ENCODE measurements at regions not wholly inside any gene's neighbourhood (a gene's known extent, or its start where the extent isn't known, plus 50 kb on each side); places are given as distances from the start of the nearest gene placed in this dataset.

GRCh38 chr14:22151121-22151520 lies 437.9 kb downstream of the DAD1 start:
- TF ChIP-seq EZH2 (IDR thresholded peaks at IDR 0.05; ENCODE audit: insufficient read depth, poor library complexity, severe bottlenecking) (no peak), EZH2phosphoT487 (IDR thresholded peaks at IDR 0.05; ENCODE audit: insufficient read depth, low read depth) (no peak)

Data from GM23248 (cell line).